HG03108 (cell line): ENCODE measurements at regions not wholly inside any gene's neighbourhood (a gene's known extent, or its start where the extent isn't known, plus 50 kb on each side); places are given as distances from the start of the nearest gene placed in this dataset.
A peak's percentile ranks its signal among the peaks of the same experiment; 100 is the strongest.

Source experiments
- ATAC-seq: cut with Tn5 transposase; IDR thresholded peaks from one replicate; pipeline ENCODE4 v1.9.1; 2021; ENCODE audit warnings: moderate library complexity; ENCODE audit not compliant: unreplicated experiment

DNA sequence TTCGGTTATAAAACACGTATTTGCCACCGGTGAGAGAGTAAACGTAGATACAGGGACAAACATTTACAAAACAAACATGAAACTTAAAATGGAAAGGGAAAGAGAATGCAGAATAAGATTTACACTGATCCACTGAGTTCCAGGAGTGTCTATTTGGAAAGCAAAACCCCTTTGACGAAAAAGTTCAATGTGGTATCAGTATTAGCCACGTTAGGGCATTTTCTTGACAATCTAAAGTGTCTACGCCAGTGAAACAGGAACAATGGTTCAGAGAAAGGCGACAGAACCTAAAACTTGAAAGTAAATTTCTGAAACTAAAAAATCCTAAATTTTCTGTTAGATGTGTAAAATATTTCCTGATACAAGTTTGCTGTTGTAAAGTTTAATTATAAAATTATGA lies 278.5 kb upstream of the TENM3 start:
- ATAC-seq = no peak

DNA sequence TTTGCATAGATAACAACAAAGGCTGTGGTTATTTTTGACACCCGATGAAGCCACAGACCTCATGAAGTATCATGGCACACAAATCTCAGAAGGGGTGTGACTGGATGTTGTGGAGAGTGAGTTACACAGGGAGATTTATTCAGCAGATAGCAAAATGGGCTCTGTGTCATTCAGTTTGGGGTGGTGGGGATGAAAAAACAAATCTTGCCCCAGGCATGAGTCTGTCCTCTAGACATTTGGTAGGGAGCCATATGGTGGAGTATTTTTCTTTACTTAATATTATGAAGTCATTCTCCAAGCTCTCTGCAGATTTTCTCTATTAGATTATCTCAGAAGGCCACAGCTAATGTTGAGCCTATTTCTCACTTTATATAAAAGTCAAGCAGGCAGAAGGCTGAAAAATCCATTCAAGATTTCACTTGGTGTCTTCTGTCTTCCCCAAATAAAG lies 277.1 kb upstream of the TENM3 start:
- no peak for ATAC-seq

DNA sequence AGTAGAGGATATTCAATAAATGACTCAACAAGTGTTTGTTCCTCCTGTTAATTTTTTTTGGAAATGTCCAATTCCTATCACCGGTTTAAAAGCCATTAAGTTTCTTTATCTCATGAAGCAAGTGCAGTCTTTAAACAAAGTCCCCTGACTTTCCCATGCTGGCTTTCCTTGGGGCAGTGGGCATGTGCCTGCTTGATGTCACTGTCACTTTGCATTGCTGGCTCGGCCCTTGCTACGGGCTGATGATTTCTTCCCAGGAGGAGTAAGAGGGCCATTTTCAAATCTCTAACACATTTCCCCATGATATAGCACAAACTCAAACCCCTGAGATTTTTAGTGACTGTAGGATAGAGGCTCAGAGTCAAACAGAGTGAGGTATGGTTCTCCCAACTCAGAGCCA lies 275.8 kb upstream of the TENM3 start:
- no peak for ATAC-seq

DNA sequence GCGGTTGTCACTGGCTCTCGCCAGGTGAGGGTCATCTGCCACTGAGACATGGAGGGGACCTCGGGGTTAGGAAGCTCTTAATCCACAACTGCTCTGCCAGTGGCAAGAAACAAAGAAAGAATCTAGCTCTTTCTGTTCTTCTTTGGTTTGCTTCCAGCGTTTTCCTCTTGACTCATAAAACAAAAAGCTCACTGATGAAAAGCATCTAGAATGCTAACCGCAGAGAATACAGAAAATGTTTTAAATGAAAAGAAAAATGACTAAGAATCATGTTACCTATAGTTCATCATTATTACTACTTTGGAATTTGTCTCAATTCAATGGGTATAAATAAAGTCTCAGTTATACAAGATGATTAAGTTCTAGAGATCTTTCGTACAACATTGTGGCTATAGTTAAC lies 274.8 kb upstream of the TENM3 start:
- ATAC-seq = no peak

DNA sequence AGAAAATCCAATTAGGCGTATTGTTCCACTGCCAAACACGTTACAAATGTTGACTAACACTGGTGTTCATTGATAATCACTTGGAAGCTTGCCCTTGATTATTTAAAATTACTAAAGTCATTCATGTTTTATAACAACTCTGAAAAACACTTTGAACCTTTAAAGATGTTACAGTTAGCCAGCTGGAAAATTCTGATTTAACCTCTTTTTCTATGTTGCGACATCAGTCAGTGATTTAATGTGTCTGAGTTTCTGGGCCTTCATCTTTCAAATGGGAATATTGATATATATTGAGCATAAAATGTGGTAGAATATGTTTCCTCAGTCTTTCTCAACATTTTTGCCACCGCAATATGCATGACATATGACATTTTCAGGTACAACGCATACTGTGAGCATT lies 274.1 kb upstream of the TENM3 start:
- ATAC-seq = no peak

DNA sequence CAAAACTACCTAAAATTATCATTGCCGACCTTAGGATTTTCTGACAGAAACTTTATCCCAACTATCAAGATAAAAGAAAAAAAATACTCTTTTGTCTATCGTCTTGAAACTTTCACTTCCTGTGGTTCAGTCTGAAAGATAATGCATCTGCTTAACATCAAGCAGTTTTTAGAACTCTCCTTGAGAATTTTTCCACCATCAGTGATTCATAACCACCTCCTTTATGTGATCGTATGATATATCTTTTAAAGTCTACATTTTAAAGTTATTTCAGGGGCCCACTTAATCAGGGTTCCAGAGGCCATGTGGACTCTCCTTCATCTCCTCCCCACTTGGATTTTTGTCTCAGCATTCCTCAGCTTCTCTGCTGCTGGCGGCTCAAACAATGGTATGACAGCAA lies 272.8 kb upstream of the TENM3 start:
- ATAC-seq = no peak

DNA sequence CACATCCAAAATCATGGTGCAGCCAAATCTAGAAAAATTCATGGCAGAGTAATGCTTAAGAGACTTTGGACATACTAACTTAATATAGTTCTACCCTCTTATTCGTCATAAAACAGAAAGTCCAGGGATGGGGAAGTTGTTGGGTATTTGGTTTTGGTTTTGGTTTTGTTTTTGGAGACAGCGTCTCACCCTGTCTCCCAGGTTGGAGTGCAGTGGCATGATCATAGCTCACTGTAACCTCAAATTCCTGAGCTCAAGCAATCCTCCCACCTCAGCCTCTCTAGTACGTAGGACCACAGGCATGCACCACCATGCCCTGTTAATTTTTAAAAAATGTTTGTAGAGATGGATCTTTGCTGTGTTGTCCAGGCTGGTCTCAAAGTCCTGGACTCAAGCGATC lies 271.8 kb upstream of the TENM3 start:
- peak; percentile 74 for ATAC-seq

DNA sequence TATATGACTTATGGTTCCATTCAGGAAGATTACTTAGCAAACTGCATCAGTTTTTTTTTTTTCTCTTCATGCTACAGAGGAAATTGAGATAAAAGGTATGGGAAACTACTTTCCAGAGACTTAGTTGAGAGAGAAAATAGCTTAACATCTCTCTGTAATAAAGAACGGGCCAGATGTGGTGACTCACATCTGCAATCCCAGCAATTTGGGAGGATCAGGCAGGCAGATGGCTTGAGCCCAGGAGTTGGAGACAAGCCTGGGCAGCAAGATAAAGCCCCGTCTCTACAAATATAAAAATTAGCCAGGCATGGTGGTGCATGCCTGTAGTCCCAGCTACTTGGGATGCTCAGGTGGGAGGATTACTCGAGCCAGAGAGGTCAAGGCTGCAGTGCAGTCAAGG lies 271.2 kb upstream of the TENM3 start:
- no peak for ATAC-seq

DNA sequence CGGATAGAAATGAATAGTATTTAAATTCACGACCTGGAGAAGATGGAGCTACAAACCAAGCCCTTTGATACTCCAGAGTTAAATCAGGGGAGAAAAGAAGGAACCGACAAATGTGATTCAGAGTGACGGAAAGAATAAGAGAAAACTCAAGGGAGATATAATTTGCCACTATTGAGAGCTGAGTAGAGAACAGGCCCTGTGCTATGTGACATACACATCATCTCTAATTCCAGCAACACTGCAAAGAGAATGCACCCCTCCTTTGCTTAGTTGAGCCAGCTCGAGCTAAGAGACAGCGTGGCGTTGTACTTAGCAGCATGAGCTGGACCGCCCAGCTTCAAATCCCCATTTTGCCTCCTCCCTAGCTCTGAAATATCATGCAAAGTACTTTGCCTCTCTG lies 266.4 kb upstream of the TENM3 start:
- ATAC-seq = no peak

DNA sequence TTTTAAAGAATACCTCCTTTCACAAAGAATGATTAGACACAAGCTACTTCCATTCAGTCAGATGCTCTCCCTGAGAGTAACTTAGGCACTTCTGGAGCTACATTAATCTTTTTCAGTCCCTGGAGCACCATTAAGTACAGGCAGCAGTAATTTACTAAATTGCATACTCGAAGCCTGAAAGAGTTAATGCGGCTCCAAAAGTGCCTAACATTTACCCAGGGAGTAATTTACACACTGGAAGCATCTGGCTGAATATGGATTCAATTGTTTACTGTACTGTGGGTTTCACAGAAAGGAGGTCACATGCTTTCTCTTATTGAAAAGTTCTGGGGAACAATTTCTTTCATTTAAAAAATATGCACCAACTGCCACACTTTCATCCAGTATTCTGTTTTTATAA lies 260.8 kb upstream of the TENM3 start:
- no peak for ATAC-seq

DNA sequence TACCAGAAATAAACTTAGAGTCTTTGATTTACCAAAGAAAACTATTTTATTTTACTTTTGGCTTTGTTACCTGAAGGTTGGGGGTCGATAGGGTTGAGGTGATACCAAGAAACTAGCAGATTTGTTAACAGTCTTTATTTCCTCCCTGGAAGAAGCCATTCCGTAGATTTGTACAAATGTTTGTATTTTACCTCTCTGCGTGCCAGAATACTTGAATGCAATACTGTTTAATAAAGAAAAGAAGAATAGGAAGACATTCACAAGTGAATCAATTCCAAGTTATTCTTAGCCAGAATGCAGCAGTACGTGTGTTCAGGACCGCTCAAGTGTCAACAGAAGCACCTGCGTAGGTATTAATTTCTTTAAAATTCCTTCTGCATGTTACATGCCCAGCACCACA lies 260.3 kb upstream of the TENM3 start:
- no peak for ATAC-seq

DNA sequence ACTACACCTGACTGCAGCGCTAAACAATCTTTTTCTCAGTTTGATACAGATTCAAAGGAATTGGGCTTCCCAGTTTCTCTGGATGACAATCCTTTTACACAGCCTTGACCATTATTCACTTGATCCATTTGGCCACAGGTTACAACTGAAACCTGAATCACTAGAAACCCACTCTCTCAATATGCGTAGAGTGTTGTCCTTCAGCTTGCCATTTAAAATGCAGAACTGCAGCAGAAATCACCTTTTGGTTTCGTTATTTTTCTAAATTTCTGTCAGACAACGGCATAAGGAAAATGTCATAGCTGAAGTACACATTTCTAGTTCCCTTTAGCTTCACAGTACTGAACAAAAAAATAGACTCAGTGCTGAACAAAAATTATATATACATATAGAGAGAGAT lies 255.8 kb upstream of the TENM3 start:
- no peak for ATAC-seq

DNA sequence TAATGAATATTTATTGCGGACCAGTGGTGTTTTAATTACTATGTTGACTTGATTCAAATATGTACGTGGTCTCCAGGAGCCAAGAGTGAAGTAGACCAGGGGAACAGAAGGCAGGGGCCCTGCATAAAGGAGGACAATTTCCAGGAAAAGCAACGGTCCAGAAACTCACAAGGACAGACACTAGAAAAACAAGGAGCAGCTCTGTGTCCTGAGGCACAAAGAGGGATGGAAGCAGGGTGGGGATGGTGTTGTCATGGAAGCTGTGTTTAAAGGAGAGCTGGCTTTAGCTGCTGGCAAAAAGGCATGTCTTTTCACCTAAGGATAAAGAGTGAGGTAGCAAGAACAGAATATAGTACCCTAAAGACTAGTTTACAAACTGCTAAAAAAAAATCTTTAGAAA lies 254.1 kb upstream of the TENM3 start:
- ATAC-seq = no peak

DNA sequence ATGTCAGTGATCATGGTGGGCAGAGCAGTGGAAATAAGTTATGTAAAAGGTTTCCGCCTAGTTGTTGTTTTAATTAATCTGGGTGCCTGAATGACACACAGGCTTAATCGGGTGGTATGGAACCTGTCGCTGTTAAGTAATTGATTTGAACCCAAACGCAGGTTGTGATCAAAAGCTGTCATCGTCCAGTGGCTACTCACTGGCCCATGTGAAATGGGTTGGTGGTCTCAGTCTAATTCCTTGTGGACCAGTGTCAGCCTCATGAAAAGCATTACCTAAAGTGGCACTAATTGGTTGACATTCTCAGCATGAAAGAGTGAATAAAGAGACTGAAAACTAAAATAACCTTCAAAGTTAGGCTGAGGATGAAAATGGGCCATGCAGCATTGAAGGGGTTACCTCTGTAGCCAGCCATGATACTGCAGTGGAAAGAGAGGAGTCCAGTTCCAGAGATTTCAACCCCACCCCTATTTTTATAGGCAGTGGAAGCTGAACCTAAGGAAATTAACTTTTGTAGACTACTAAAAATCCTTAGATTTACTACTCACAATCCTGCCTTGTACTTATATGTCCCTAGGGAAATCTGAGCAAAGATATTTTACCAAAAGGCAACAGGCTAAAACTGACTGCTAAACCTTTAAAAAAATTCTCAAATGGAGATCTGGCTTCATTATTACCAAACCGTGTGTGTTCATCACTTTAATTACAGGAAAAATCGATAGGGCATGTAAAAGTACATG lies 251.7 kb upstream of the TENM3 start:
- no peak for ATAC-seq

DNA sequence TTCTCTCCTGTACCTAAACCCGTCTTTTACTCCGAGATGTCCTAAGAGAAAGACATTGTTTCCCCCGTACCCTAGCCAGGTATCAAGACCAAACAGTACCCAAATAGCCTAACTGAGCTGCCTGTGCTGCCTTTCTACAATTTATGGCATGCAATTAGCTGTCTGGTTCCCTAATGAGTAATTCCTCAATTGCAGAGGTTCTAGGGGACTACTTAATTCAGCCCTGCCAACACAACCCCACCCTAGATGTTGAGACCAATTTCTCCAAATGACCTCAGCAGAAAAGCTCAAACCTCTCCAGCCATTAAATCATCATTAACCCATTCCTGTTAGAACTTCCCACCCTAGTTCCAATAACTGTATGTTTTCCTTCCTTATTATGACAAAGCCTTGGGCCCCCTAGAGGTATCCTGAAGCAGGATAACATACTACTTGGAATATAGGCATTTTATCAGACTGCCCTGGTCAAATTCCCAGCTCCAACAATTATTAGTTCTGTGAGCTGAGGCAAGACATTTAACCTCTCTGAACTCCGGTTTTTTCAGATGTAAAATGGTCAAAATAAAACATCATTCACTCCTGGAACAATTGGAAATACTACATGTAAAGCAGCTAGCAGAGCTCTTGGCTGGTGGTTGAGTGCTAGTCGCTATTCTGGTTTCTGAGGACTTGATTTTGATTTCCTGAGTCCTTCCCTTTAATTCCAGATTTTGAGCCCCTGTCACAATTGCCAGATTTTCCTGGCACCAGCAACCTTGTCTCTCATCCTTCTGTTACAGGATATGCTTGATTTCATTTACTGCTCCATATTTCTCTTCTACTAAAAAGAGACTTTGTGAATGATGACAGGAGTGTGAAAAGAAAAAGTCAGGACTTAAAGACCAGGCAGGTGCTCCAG lies 244.6 kb upstream of the TENM3 start:
- ATAC-seq = no peak

DNA sequence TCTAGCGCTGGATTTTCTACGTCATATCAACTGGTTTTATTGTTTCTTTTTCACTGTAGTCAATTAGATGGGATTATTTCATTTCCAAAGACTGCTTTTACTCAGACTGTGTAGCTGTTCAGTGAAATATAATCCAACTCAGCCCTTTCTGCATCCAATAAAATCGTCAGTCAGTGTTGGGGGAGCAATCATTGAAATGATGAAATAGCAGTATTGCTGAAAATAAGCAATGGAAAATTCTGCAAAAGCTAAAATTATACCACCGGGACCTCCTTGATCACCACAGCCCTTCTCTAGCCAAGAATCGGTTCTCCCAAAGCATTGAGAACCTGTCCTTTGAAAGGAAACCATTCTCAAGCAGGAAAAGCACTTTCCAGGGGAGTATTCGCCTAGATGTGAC lies 243.1 kb upstream of the TENM3 start:
- no peak for ATAC-seq

DNA sequence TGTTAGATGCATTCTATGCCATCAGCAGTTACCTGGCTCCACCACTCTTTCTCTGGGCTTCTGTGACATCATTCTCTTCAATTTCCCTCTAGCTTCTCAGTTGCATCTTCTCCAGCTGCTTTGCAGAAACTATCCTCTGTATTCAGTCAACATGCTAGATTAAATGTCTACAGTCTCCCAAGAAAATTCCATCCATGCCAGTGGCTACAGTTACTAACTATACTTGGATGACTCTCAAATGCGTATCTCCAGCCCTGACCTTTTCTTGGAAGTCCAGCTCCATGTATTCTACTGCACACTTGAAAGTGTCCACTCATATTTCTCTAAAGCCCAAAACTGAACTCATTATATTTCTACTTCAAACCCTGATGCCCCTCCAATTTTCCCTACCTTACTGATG lies 232.3 kb upstream of the TENM3 start:
- no peak for ATAC-seq

DNA sequence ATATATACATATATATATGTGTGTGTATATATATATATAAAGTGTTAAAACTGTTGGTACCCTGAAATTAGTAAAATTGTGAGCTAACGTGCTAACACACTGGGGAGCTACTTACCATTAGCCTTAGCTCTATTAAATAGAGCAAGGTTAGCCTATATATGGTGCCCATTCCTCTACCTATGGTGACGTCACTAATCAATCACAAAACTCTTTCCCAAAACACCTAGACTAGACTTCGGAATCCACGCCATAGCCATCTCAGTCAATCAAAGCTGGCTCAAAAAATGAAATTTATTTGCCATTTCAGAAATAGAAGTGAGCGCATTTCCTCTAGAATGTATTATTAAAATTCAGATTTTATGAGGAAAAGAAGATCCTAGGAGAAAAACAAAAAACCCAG lies 229.0 kb upstream of the TENM3 start:
- no peak for ATAC-seq

DNA sequence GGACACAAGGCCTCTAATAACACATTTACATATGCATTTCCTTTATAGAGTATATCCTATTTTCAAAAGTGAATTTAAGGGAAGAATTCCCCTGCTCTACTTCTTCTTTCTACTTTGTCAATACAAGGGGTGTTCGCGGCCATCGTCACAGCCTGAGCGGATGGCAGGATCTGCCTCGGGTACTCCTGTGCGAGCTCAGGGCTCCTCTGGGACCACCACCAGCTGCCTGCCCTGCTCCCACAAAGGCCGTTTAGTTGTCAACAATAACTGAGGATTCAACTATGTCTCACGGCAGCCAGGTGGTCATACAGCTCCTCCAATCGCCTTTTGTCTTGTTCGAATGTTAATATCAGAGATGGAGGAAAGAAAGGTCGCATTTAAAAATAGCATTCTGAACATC lies 228.2 kb upstream of the TENM3 start:
- no peak for ATAC-seq

DNA sequence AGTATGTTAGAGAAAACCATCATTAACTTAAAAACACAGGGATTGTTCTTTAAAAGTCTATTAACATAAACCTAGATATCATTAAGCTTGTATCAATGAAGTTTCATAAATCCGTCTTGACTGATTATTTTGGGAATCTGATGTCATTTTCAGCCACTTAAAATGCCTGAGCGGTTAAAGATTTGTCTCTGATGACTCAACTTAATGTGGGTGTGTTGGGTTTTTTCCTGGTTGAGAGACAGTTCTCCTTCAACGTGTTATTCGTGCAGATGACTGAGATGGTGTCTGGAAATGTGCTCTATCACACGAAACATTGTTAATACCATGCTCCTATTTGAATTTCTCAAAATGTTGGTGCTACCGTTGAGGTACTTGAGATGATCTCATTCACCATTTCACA lies 227.3 kb upstream of the TENM3 start:
- ATAC-seq = no peak

DNA sequence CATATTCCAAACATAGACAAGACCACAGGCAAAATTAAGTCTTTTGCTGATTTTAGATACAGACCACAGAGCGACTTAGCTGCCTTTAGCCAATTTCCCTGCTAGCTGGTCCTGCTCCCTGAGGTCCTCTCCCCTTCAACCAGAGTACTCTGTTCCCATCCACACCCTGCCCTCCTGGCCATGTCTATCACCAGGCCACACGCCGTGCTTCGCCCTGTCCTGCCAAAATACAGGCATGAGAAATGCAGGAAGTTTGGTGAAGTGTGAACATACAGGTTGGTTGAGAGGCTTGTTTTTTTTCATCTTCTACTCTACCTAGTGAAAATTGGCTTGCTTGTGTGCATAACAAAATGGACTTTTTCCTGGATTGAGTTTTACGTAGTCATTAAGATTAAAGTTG lies 226.2 kb upstream of the TENM3 start:
- ATAC-seq = no peak

DNA sequence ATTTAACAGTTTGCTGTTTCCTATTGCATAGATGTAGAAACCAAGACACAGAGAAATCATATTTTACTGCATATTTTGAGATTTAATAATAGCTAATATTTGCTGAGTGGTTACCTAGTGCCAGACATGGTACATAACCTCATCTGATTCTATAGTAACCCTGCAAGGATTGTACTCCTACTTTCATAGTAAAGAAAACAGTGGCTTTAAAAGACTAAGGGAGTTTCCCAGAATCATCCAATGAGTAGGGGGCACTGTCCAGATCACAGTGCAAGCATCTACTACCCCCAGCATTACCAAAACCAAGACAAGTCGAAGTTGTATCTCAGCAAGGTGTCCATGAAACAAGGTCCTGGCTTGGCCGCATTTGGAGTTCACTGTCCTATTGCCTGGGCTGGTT lies 224.5 kb upstream of the TENM3 start:
- ATAC-seq = peak; percentile 31
